Body of pancreas (tissue), 4 donors: ENCODE measurements at regions not wholly inside any gene's neighbourhood (a gene's known extent, or its start where the extent isn't known, plus 50 kb on each side); places are given as distances from the start of the nearest gene placed in this dataset.

ENCODE experiments used
- POLR2A ChIP-seq, 3 donors: fragments of 450-650 bp; IDR thresholded peaks; one replicate each; pipeline ENCODE4 v1.6.1; 2016; ENCODE audit warnings: antibody characterized with exemption in 3 of 3, mild to moderate bottlenecking in 2 of 3
- TF ChIP-seq, protein P1 (sequence below), 7 experiments: fragments of 450-650 bp in 4 of 7; fragments of 200-600 bp in 3 of 7; sonication (generic) in 3 of 7; IDR thresholded peaks; one replicate each; pipeline ENCODE4 v1.5.1; 2016 to 2019; ENCODE audit warnings: antibody characterized with exemption in 7 of 7

DNA sequence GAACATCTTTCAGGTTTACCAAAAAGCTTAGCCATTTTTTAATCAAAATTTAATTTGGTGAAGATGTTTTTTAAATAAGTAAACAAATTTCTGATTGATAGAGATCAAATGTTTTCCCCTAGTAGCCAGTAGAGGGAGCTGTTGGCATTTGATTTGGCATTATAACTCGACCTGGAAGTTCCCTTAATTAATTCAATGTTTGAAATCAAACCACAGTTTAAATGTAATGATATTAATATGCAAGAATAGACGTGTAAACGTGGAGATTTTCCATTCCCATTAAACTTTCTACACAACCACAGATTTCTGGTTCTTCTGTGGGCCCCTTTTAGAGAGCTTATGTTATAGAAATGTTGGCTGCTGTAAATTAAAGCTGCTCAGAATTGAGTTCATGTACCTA, 148.1 kb upstream of the MPDZ start:
- TF ChIP-seq POLR2A (IDR thresholded peaks at IDR 0.05), result no peak
- TF ChIP-seq, protein P1, sequence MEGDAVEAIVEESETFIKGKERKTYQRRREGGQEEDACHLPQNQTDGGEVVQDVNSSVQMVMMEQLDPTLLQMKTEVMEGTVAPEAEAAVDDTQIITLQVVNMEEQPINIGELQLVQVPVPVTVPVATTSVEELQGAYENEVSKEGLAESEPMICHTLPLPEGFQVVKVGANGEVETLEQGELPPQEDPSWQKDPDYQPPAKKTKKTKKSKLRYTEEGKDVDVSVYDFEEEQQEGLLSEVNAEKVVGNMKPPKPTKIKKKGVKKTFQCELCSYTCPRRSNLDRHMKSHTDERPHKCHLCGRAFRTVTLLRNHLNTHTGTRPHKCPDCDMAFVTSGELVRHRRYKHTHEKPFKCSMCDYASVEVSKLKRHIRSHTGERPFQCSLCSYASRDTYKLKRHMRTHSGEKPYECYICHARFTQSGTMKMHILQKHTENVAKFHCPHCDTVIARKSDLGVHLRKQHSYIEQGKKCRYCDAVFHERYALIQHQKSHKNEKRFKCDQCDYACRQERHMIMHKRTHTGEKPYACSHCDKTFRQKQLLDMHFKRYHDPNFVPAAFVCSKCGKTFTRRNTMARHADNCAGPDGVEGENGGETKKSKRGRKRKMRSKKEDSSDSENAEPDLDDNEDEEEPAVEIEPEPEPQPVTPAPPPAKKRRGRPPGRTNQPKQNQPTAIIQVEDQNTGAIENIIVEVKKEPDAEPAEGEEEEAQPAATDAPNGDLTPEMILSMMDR (IDR thresholded peaks at IDR 0.05), result peak; percentile 59 to 82 (median 71)
